Omental fat pad (tissue), 3 donors: ENCODE measurements at regions not wholly inside any gene's neighbourhood (a gene's known extent, or its start where the extent isn't known, plus 50 kb on each side); places are given as distances from the start of the nearest gene placed in this dataset.

Experiments
- ATAC-seq: fragments of 150-250 bp; one replicate; pipeline ENCODE4 v1.9.1; 2016; ENCODE audit warnings: mild to moderate bottlenecking, moderate library complexity; ENCODE audit not compliant: low FRiP score
- DNase-seq: peaks from one replicate; pipeline ENCODE4 v3.0.0-alpha.2; 2019; ENCODE audit warnings: low spot score
- TF ChIP-seq, protein P1 (sequence below), 3 donors: fragments of 450-650 bp; IDR thresholded peaks; one replicate each; pipeline ENCODE4 v1.5.1; 2016 to 2017; ENCODE audit warnings: antibody characterized with exemption in 3 of 3, mild to moderate bottlenecking in 3 of 3, moderate library complexity in 2 of 3

DNA sequence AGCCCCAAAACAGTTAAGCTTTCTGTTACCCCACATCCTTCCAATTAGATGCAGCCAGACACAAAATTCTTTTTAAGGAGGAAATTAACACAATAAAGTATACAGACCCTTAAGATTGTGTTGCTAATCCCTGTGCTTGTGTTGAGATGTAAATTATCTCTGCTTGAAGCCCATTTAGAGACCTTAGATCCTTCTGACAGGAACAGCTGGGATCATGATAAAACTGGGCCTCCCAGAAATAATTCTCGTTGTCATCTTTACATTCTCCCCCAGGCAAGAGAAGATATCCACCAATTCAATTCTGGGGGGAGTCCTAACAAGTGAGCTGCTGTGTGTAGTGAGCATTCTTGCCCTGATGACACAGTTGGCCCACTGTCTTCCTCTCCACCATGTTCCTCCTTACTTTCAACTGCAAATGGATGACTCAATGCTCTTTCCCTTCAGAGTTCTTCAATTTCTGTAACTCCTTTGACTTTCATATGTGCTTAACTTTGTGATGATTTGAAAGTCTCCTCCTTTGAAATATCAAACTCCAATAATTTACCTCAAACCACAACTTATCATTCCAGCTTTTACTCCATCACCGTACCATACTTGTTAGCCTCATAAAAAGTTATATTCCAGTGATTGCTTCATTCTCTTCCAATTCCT is 186.6 kb downstream of the RAP2B start:
- TF ChIP-seq, protein P1, sequence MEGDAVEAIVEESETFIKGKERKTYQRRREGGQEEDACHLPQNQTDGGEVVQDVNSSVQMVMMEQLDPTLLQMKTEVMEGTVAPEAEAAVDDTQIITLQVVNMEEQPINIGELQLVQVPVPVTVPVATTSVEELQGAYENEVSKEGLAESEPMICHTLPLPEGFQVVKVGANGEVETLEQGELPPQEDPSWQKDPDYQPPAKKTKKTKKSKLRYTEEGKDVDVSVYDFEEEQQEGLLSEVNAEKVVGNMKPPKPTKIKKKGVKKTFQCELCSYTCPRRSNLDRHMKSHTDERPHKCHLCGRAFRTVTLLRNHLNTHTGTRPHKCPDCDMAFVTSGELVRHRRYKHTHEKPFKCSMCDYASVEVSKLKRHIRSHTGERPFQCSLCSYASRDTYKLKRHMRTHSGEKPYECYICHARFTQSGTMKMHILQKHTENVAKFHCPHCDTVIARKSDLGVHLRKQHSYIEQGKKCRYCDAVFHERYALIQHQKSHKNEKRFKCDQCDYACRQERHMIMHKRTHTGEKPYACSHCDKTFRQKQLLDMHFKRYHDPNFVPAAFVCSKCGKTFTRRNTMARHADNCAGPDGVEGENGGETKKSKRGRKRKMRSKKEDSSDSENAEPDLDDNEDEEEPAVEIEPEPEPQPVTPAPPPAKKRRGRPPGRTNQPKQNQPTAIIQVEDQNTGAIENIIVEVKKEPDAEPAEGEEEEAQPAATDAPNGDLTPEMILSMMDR (IDR thresholded peaks at IDR 0.05), result no peak
- ATAC-seq (no peak), DNase-seq (no peak)

DNA sequence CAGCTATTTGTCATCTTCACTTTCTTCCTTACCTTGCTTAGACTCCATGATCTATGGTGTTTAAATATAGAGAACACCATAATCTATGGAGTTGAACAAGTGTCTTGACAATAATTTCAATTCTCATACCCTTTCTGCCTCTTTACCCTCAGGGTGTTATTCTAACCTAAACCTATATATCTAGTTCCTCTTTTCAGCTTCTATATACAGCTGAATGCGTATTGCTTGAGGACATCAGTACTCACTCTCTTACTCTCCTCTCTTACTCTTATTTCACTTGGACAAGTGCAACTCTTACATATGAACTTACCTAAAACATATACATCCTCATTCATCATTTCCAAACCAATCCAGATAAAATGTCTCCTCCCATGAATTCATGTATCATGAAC is 187.1 kb downstream of the RAP2B start:
- no peak for DNase-seq
- TF ChIP-seq, protein P1 (IDR thresholded peaks at IDR 0.05), result no peak
- no peak for ATAC-seq

DNA sequence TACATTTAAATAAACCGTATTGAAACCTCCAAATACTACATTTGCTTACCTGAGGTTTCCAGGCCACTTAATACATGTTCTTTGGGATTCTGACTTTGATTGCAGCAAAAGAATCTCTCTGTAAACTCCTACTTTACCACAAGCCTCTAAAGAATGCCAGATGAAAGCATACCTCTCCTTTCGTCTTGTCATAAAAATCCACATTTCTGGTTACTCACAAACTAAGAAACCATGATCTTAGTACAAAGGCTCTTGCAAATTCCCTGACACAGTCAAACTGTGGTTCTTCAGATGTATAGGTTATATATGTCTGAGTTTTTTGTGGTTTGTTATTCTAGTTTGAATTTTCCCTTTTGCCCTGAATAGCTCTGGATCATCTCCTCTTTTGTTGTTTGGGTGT is 188.4 kb downstream of the RAP2B start:
- ATAC-seq, result no peak
- TF ChIP-seq, protein P1 (IDR thresholded peaks at IDR 0.05), result no peak
- DNase-seq, result no peak

DNA sequence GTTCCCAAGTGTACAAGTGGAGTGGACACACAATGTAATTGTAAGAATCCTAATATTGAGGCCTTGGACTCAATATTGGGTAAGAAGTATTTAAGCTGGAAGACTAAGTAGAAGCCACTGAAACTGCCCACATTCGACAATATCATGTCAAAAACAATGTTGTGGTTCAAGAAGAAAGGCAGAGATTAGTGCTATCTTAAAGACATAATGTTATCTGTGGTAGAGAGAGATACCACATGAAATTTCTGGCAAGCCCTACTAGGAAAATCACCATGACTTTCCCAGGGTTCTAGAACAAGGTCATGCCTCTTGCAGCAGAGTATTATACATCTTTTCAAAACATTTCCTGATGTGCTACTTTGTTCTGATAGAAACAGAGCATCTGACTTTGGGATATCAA is 192.6 kb downstream of the RAP2B start:
- TF ChIP-seq, protein P1 (IDR thresholded peaks at IDR 0.05), result no peak
- DNase-seq, result no peak
- ATAC-seq, result no peak

DNA sequence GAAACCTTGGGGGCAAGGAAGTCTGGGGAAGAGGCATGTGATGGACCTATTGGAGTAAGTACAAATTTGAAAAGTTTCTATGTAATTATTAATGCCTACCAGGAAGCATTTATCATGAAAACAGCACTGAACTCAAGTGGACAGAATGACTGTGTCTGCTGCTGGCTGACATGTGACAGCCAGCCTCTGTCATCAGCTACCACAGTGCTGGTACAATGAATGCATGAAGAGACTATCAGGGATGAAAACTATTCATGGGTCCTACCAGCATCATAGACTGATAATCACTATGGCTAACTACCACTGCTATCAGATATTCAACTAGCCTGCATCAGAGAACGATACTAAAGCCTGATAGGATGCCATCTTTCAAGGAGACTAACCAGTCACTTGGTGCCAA is 193.5 kb downstream of the RAP2B start:
- TF ChIP-seq, protein P1 (IDR thresholded peaks at IDR 0.05), result no peak
- no peak for DNase-seq
- ATAC-seq, result no peak

DNA sequence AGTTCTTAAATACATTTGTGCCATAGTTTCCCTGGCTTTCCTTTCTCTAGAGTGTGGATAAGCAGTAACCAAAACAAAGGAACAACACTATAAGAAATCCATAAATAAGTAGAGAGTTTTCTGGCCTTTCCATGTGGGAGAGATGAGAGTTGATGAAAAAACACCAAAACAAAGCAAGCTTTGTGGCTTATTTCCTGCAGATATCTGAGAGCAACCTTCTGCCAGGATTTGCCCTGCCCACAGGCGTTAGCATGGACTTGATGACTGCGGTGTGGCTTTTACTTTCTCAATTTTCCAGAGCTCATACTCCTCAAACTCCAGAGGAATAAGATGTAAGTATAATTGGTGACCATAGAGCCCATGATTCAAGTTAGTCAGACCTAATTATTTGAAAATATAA is 194.9 kb downstream of the RAP2B start:
- no peak for ATAC-seq
- TF ChIP-seq, protein P1 (IDR thresholded peaks at IDR 0.05), result no peak
- DNase-seq, result no peak

DNA sequence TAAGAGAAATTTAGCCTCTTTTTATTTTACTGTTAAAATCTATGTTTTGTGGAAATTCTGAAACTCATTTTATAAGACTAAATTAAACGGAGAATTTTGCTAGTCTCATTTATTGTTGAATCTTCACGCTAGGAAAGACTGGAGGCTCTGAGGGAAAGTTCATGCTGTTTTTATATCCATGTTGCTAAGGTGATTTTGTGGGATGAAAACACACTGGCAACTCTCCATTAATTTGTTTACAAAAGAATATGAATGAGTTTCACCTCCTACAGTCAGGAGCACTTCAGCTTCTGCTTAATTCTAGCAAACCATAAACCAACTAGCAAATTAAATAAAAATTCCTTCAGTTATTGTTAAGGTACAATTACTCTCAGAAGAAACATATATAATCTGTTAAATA is 195.4 kb downstream of the RAP2B start:
- no peak for ATAC-seq
- DNase-seq, result no peak
- TF ChIP-seq, protein P1 (IDR thresholded peaks at IDR 0.05), result no peak
